SK-N-DZ (cell line): ENCODE measurements at regions not wholly inside any gene's neighbourhood (a gene's known extent, or its start where the extent isn't known, plus 50 kb on each side); places are given as distances from the start of the nearest gene placed in this dataset.

Experiments used
- DNase-seq: peaks from one replicate; pipeline ENCODE4 v3.0.0-alpha.2; 2015; ENCODE audit warnings: low spot score

DNA sequence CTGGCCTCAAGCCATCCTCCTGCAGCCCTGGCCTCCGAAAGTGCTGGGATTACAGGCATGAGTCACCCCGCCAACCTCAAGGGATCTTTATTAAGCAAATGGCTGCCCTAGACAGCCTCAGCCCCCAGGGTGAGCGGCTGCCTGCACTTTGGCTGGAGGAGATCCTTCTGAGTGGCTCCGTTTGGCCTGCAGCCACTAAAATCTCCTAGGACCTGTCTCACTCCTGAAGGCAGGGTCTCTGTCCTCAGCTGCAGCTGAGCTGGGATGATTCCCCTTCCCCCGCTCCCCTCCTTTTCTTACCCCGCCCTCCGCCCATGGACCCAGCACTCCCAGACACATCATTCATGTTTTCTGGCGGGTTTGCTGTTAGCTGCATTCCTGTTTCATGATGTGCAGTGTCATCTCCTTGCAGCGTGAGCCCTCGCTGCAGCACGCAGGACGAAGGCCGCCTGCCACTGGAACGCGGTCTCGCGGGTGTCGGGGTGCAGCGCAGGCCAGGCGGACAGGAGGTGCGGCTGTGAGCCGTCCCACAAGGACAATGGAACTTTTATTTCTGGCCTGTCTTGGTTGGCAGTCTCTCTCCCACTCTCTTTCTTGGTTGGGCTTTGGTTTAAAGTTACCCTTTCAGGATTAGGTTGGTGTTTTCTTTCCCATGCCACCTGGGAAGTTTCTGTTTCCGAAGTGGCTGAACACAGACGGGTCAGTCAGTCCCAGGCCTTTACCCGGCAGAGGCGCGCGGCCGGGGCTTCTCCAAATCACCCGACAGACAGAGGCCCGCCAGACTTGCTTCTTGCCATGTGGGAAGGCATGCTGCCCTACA is 137.1 kb downstream of the FOXD1 start:
- DNase-seq = no peak

DNA sequence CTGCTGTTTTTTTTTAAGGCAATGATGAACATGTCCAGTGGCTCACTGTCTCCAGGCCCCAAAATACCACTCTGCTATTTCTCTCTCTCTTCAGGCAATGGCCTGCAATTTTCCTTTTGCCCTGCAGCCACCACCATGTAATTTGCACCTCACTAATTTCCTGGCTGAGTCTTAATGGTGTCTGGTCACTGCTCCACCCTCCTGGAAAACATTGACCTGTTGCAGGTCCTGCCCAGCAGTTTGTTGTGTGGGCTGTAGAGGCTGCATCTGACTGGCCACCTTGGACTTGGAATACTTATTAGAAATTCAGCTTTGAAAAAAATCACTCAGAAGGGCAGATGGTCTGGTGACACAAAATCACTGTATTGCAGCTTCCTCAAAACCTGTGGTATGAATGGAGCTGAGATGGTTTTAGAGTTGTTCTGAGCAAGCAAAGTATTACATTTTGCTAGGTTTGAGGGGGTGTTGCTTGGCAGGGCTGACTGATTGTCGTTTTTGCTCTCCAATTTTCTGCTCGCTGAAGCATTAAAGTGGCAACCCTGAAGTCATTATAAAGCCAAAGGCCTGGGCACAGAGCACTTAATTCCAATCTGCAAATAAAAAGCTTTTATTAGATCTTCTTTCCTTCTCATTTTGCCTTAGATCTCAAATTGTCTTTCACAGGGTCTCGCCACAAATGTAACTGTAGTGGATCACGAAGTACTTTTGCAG is 134.8 kb downstream of the TMEM174 start:
- no peak for DNase-seq

DNA sequence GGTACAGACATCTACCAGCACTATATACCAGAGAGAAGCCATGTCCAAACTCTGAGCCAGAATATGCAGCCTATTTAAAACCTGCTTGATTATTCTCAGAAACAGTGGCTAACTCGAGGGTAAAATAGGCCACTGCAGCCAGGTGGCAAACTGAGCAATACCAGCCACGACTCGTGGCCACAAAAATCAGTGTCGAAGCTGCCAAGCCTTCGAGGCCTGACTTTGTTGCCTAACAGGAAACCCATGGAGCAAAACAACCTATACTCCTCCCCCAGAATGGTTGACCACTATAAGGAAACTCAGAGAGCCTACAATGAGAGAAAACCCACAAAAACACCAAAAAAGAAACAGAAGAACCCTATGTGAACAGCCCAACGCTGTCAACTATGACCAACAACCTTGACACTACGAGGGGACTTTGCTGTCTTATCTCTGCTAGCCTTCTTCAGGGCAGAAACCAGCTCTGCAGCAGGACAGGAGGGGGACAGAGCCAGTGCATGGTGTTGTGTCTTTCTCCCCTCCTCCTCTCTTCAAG is 133.8 kb downstream of the TMEM174 start:
- no peak for DNase-seq

DNA sequence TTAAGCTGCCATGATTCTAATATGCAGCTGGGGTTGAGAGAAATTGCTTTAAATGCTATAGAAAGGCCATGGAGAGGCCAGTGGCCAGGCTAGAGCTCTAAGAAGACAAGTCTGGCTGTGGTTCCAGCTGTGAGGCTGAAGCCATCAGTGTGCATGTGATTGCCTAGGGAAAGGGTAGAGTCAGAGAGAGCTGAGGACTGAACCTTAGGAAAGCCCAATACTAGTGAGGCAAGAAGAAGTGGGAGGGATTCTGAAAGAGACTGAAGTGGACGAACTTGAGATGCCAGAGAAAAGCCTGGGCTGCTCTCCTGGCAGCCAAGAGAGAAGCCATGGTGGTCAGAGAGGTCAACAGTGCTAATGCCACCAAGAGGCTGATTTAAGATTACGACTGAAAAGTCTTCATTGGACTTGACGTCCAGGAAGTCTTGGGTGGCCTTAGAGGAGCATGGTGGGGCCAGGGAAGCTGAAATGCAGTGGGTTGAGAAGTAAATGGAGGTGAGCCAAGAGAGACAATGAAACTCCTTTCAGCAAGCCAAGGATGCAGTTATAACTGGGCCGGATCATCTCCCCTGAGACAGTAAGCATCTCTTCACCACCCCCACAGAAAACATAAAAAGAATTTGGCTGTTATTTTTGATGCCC is 133.2 kb downstream of the TMEM174 start:
- no peak for DNase-seq

DNA sequence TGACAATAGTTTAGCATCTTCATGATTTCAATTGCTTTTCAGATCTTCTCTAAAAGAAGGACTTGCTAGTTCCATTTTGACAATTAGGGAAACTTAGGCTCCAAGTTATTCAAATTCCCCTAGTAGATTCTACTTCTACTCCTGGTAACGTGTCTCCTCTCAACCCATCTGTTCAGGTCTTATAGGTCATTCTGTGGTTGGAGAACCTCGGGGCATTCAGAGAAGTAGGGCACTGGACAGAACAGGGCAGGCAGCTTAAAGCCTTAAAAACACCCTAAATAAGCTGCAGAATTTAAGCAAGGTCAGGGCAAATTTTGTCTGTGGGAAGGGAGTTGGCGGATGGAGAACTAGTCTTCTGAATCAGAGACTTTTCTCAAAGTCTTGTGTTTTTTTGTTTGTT is 132.4 kb downstream of the TMEM174 start:
- no peak for DNase-seq

DNA sequence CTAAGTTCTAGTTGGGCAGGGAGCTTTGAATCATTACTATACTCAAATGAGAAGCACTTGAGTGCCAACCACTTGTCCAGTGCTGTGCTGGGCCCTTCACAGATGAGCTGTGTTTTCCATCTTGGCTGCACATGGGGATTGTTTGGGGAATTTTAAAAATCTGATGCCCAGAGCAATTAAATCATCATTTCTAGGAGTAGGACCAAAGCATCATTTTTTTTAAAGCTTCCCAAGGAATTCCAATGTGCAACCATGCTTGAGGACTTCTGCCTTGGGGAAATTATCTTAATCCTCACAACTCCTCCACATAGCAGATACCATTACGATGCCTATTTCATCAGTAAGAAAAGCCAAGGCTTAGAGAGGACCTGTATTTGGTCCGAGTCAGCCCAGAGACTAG is 131.4 kb downstream of the TMEM174 start:
- DNase-seq = no peak

DNA sequence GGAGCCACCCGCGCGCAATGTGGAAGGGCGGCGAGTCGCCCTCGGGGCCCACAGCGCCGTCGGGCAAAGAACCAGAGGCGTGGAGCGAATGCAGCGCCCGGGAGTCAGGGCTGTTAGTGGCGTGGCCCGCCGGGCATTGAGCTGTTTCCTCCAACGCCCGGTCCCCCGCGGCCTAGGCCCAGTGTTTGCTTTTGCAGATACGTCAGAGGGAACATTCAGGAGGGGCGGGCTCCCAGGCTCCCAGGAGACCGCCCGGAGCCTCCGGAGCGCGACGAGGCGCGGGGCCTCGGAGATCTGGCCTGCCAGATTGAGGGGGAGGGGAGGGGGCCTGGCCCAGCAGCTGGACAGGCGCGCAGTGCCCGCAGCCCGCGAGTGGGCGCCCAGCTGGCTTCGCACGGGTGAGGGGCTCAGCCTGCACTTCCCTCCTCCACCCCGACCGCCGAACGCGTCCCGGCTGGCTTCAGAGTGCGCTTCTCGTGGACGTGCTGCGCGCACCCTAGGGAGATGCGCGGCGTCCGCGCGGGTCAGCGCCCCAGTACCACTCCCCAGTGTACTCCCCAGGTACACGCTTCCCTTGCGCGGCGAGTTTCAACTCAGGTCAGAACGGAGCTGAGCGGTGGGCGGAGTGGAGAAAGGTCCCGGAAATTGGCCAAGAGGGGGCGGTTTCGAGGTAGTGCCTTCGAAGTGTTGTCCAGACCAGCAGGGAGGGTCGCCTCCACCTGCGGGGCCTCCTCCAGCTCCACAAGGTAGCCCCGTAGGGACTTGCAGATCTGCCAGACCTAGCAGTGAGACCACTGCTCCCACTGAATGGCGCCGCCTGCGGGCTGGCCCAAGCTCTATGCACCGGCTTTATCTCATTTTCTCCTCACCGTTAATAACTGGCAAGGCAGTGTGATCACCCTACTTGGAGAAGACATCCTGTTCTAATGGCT is 130.4 kb downstream of the TMEM174 start:
- DNase-seq = no peak

DNA sequence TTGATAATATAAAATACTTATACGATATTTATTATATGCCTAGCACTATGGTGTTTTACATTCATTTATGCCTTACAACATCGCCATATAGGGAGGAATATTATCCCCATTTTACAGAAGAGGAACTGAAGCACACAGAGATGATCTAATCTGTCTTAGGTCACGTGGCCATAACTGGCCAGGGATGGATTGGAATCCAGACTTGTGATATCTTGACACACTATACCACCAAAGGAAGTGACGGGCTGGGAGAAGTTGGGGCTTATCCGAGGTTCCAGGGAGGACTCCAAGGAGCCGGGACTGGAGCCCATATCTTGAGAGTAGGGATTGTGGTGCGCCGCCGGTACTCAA is 129.8 kb downstream of the TMEM174 start:
- DNase-seq = no peak

DNA sequence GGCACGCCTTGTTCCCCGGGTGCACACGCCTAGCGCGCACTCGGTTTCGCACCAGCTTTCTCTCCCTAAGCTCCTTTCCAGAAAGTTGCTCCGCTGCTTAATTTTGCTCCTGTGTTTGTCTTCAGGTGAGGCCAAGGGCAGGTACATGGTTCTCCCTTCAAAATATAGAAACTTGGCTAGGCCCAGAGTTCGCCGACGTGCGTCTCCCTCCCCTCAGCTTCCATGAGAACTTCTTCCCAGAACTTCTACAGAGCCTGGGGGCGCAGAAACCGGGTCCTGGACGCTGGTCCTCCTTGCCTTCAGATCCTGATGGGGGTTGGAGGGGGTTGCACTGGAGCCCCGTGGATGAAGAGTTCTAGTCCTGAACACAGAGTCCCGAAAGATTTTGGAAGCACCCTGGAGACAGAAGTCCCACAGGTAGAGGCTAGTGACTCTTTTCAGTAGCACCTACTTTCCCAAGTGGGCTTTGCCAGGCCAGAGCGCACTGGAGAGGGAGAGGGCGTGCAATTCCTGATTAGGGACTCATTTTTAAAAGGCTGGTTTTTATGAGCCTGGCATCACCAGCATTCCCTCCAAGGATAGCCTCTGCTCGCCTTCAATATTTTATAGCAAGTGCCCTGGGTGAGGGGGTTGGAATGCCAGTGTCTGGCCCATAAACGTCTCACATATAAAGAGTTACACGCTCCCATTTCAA is 128.4 kb downstream of the TMEM174 start:
- no peak for DNase-seq

DNA sequence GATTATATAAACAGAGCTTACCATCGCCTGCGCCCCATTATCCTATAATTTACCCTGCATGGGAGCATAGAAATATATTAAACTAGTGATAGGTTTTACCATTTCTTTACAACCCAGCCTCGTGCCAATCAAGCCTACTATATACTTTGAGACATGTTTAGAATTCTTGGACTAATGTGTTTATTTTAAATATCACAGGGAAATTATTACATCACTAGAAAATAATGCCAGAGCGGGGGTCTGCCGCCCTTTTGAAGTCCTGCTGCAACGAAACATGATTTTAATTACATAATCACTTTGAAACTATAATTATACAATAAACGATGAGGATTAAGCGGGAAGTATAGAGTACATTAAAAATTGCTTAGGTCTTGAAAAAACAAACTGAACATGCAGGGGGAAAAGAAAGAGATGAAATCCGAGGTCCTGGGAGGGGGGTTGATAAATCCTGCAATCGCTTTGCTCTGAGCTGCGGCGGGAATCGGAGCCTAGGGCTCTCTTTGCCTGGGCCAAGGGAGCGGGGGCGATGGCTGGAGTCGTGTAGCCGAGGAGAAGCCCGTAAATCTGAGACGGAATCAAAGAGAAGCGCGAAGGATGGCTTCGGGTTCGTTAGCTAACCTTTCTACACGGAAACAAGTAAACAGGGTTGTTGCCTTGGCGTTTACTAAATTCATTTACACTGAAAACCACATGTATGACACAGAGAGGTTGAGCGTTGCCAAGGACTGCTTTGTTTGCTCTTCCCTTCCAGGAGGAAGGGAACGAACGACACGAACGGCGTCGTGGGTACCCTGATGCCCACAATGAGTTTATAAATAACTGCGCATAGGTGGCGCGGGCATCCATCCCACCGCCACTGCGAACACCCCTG is 127.6 kb downstream of the TMEM174 start:
- DNase-seq = no peak

DNA sequence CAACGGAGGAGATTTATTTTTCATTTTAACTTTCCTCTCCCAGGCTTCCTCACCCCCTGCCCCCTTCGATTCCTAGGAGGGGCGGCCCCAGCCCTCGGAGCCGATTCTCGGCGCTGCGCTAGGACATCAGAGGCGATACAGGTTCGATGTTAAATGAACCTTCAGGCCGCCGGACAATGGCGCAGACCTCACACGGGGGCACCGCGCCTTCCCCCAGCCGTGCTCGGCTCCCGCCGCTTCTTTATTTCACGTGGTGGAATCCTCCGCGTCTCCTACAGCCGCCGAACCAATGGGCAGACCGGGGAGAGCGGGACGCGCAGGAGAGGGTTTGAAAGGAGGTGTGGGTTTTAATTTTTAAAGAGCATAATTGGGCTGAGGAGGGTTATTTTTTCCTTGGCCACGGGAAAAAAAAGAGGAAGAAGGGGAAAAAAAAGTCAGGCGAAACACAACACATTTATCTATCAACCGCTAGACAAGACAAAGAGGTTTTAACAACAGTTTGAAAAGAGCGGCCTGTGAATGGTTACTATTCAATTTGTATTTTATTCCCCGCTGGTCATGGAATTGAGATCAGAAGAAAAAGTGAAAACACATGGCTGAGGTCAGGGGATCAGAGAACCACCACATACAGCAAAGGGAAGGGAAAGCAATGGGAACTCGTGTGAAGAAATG is 126.8 kb downstream of the TMEM174 start:
- DNase-seq = no peak

DNA sequence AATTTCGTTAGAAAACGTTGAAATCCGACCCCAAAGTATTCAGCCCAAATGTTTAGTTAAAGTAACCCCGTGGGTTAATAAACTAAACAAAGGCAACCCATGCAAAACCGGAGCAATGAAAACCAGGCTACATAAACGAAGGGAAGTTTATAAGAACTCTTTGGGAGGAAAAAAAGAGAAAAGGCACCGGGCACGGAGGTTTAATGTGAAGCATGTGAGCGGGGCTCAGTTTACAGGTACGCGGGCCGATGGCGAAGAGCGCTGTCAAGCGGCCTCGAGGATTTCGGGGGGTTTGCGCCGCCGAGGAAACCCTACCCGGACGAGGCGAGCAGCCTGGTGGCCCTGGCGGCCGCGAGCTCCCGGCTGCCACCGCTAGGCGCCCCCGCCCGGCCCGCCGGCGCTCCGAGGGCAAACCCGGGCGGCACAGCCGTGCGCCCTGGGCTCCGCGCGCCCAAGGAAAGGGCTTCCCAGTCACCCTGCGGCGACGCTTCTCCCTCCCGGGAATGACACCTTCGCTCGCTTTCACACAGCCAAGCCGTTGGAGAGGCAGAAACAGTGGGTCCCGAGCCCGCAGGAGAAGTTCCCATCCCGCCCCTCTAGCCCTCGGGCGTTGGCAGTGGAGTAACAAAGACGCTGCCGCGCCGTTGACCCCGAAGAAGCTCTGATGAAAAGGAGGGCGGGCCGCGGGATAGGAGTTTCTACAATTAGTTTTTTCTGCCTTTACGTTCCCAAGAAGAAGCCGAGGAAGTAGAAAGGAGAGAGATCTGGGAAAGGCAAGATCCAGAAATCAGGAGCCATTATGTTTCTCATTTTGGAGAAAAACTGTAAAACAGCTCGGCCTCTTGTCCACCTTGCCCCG is 126.0 kb downstream of the TMEM174 start:
- DNase-seq = no peak

DNA sequence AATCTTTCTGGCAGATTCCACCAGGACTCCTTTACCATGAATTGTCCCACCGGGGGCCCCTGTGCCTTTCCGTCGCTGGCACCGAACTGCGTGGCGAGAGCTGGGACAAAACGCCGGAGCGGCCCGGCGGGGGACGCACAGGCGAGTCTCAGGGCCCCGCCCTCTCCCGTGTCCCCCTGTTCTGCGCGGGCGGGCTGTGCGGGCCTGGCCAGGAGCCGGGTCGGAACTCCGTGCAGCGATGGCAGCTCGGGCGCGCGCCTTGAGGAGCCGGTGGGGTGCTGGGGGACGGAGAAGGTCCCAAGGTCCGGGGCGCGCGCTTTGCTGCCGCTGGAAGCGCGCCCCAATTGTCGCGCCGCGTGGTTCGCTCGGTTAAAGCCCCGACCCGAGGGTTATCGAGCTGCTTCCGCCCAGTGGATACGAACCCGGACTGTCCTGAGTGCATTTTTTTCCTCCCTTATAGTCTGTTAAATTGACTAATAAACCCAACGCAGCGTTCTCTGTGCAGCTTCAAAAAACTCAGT is 125.3 kb downstream of the TMEM174 start:
- DNase-seq = no peak

DNA sequence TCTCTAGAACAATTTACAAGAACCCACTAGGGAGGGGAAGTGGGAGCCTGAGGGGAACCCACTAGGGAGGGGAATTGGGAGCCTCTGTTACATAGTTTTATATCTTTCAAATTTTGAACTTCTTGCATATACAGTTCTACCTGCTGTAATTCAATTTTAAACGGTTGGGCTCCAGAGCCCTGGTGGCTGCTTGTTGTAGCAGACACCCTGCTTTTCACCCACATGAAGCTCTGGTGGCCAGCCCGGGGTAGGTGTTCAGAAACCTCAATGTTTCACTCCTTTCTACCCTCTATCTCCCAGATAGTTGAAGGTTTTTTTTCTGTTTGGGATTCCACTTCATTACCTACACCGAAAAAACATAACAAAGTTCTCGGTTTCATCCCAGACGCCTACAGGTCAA is 124.4 kb downstream of the TMEM174 start:
- DNase-seq = no peak

DNA sequence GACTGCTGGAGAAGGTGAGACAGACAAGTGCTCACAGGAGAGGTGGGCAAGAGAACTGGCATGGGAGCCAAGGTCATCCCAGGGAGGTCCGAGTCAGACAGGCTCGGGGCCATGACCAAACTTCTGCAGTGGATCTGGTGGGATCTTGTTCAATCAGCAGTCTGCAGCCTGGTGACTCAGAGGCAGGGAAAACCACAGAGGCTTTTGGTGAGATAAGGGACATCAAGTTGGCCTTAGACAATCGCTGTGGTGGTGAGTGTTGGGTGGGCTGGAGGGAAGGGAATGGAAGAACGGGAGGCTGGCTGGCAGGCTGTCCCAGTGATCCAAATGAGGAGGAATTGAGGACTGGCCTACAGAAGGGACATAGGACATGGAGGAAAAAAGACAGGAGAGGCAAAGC is 123.8 kb downstream of the TMEM174 start:
- DNase-seq = no peak

DNA sequence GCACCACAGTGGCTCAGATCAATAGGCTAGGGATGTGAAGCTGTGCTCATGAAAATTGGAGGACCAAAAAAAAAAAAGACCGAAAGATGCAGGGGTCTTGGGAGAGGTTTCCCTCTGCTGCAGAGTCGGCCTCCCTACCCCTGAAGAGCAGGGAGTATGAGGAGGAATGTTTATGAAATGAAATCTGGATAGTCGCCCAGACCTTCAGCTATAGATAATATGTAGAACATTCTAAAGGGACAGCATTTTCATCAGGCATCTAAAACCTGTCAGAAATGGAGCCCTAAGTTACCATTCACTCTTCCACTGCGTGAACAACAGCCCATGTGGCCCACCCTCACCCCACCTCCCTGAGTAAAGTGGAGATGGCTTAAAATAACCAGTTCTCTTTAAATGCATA is 122.9 kb downstream of the TMEM174 start:
- DNase-seq = no peak

DNA sequence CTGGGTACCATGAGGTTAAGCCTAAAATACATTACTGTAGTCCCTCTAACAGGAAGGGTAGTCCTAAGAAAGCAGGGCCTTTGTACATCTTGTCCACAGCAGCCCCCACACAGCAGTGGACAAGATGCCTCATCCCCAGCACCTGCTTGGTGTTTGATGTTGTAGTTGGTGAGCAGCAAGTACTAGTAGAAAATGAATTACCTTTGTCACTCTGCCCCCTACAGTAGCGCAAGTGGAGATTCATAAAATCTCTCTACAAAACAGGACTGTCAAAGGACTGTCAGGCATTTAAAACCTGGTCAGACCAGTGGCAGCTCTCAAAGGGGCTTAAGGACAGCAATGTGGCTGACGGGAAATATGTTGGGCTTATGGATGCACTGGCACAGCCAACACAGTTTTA is 122.5 kb downstream of the TMEM174 start:
- no peak for DNase-seq

DNA sequence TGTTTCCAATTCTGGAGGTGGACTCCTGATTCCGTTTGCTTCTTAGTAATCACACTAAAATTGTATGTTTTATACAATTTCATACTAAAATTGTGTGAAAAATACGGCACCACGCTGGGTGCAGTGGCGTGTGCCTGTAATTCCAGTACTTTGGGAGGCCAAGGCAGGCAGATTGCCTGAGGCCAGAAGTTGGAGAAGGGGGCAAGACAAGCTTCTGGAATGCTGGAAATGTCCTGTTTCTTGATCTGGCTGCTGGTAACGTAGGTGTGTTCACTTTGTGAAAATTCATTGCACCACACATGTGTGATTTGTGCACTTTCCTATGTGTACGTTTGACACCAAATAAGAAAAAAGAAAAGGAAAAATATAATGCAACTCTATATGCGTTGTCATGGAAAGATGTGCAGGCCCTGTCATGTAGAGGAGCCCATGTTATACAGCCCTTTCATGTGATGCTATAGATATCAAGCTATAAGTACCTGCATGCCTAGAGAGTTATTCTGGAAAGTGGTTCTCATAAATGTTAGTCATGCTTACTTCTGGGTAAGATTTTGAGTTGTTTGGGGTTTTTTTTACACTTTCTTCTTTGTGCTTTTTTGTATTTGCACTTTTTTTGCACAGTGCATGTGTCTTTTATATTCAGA is 119.9 kb downstream of the TMEM174 start:
- DNase-seq = no peak
